Gastrocnemius medialis (tissue), 4 donors: ENCODE measurements at regions not wholly inside any gene's neighbourhood (a gene's known extent, or its start where the extent isn't known, plus 50 kb on each side); places are given as distances from the start of the nearest gene placed in this dataset.

Experiments used
- POLR2A ChIP-seq, 2 donors: fragments of 450-650 bp; IDR thresholded peaks; one replicate each; pipeline ENCODE4 v1.6.1; 2017; ENCODE audit warnings: antibody characterized with exemption in 2 of 2, mild to moderate bottlenecking in 2 of 2, moderate library complexity in 2 of 2
- TF ChIP-seq, protein P1 (sequence below), 5 experiments: fragments of 450-650 bp in 3 of 5; fragments of 200-600 bp in 2 of 5; sonication (generic) in 2 of 5; IDR thresholded peaks in 4 of 5; conservative IDR thresholded peaks in 1 of 5; 1 replicate in 4 of 5; 2 replicates in 1 of 5; pipeline ENCODE4 v1.5.1; 2016 to 2019; ENCODE audit warnings: antibody characterized with exemption in 5 of 5, mild to moderate bottlenecking in 3 of 5, moderate library complexity in 3 of 5

DNA sequence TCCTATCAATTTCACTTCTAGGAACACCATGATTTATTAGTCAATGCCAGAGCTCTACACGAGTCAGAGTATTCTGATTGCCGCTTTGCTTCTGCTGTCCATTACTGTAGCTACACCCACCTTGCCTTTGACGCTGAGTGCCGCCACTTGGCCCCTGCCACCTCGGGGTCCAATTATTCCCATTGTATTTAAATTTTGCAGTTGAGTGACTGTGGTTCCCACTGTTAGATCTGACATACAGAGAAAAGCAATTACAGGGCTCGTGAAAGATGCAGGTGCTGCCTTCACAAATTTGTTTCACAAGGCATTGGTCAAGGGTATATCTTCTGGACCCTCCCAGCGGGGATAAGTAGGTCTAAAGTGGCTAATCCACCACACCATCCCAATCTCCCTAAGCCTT lies 428.9 kb downstream of the SIPA1L2 start:
- TF ChIP-seq, protein P1, sequence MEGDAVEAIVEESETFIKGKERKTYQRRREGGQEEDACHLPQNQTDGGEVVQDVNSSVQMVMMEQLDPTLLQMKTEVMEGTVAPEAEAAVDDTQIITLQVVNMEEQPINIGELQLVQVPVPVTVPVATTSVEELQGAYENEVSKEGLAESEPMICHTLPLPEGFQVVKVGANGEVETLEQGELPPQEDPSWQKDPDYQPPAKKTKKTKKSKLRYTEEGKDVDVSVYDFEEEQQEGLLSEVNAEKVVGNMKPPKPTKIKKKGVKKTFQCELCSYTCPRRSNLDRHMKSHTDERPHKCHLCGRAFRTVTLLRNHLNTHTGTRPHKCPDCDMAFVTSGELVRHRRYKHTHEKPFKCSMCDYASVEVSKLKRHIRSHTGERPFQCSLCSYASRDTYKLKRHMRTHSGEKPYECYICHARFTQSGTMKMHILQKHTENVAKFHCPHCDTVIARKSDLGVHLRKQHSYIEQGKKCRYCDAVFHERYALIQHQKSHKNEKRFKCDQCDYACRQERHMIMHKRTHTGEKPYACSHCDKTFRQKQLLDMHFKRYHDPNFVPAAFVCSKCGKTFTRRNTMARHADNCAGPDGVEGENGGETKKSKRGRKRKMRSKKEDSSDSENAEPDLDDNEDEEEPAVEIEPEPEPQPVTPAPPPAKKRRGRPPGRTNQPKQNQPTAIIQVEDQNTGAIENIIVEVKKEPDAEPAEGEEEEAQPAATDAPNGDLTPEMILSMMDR (IDR thresholded peaks at IDR 0.05 in 4 of 5, conservative IDR thresholded peaks at IDR 0.05 in 1 of 5), result no peak
- no peak for TF ChIP-seq POLR2A (IDR thresholded peaks at IDR 0.05)
